H1 (cell line): ENCODE measurements at regions not wholly inside any gene's neighbourhood (a gene's known extent, or its start where the extent isn't known, plus 50 kb on each side); places are given as distances from the start of the nearest gene placed in this dataset.
A peak's percentile ranks its signal among the peaks of the same experiment; 100 is the strongest.

Experiments
- CTCF ChIA-PET: fragments of 300-600 bp; sonication (Branson Sonifier 250); formaldehyde crosslinking; loops from one replicate; lab custom pipeline; 2021; ENCODE audit not compliant: partially characterized antibody; lab: Charles Lee
- POLR2A ChIA-PET: fragments of 300-600 bp; sonication (Branson Sonifier 250); formaldehyde crosslinking; loops from one replicate; lab custom pipeline; 2021; ENCODE audit warnings: inconsistent platforms; ENCODE audit not compliant: partially characterized antibody; lab: Charles Lee
- DNase-seq, 2 experiments: peaks; one replicate each; pipeline versions ENCODE4 v3.0.0 to v3.0.0-alpha.2; 2010 to 2022; ENCODE audit warnings: low spot score in 2 of 2, low read depth in 1 of 2, mixed read lengths in 1 of 2
- FAIRE-seq: peaks from 2 replicates; lab custom pipeline; 2011; peaks lifted over from hg19 to GRCh38; lab: Jason Lieb, UNC
- H2AFZ ChIP-seq: 2 replicates; pipeline ENCODE4 v1.8.1; 2012; ENCODE audit warnings: low read length, inconsistent platforms
- H2AK5ac ChIP-seq: 2 replicates; pipeline ENCODE4 v1.6.1; 2013; ENCODE audit warnings: low read depth, low read length
- H2BK120ac ChIP-seq: replicated peaks from 2 replicates; pipeline ENCODE3; 2013; ENCODE audit warnings: low read depth, low read length, inconsistent platforms
- H2BK12ac ChIP-seq: 2 replicates; pipeline ENCODE4 v1.6.1; 2013; ENCODE audit warnings: low read depth, low read length
- H2BK15ac ChIP-seq: 2 replicates; pipeline ENCODE4 v1.6.1; 2013; ENCODE audit warnings: low read length
- H2BK20ac ChIP-seq: 2 replicates; pipeline ENCODE4 v1.6.1; 2013; ENCODE audit warnings: low read length
- H2BK5ac ChIP-seq: 2 replicates; pipeline ENCODE4 v1.6.1; 2013; ENCODE audit warnings: low read depth, low read length
- H3K14ac ChIP-seq: 2 replicates; pipeline ENCODE4 v1.6.1; 2013; ENCODE audit warnings: inconsistent platforms; ENCODE audit not compliant: insufficient read length
- H3K18ac ChIP-seq: 2 replicates; pipeline ENCODE4 v1.6.1; 2013; ENCODE audit warnings: low read length; ENCODE audit errors: extremely low read depth
- H3K23ac ChIP-seq: 2 replicates; pipeline ENCODE4 v1.6.1; 2013; ENCODE audit warnings: inconsistent platforms; ENCODE audit not compliant: insufficient read length
- H3K23me2 ChIP-seq: 2 replicates; pipeline ENCODE4 v1.6.1; 2013; ENCODE audit warnings: low read depth, low read length
- H3K27ac ChIP-seq: 2 replicates; pipeline ENCODE4 v1.6.1; 2011; ENCODE audit warnings: low read depth, low read length, inconsistent platforms
- H3K27me3 ChIP-seq, 4 experiments: replicated peaks in 1 of 4; 1 replicate in 1 of 4; 2 replicates in 3 of 4; pipeline versions ENCODE4 v1.6.1 to v1.8.1; 2011 to 2013; ENCODE audit warnings: low read length in 3 of 4, mild to moderate bottlenecking in 3 of 4, inconsistent platforms in 2 of 4, mixed read lengths in 2 of 4, moderate library complexity in 1 of 4; ENCODE audit not compliant: control insufficient read depth in 3 of 4, insufficient read depth in 3 of 4; ENCODE audit errors: extremely low read depth in 1 of 4
- H3K36me3 ChIP-seq, 4 experiments: 2 replicates each; pipeline versions ENCODE4 v1.6.1 to v1.8.1; 2011 to 2013; ENCODE audit warnings: mild to moderate bottlenecking in 4 of 4, low read length in 3 of 4, moderate library complexity in 2 of 4, control low read depth in 1 of 4, inconsistent platforms in 1 of 4; ENCODE audit not compliant: insufficient read depth in 4 of 4, control insufficient read depth in 2 of 4
- H3K4ac ChIP-seq: replicated peaks from 2 replicates; pipeline ENCODE3; 2013; ENCODE audit warnings: low read length, low read depth, mixed read lengths, inconsistent platforms; ENCODE audit not compliant: insufficient read length
- H3K4me1 ChIP-seq, 4 experiments: replicated peaks in 1 of 4; 1 replicate in 1 of 4; 2 replicates in 3 of 4; pipeline versions ENCODE4 v1.6.1 to v1.8.1; 2011 to 2013; ENCODE audit warnings: low read length in 3 of 4, inconsistent platforms in 2 of 4, mixed read lengths in 1 of 4; ENCODE audit not compliant: insufficient read depth in 4 of 4, control insufficient read depth in 3 of 4
- H3K4me2 ChIP-seq, 2 experiments: 2 replicates each; pipeline versions ENCODE4 v1.6.1 to v1.8.1; 2011 to 2013; ENCODE audit warnings: low read depth in 2 of 2, low read length in 2 of 2, control low read depth in 1 of 2, inconsistent platforms in 1 of 2, mild to moderate bottlenecking in 1 of 2; ENCODE audit not compliant: insufficient read depth in 1 of 2
- H3K4me3 ChIP-seq, 4 experiments: fragments of 200-600, 300-600 bp in 1 of 4; sonication (generic), shearing (Covaris generic), sonication (Bioruptor Twin) in 1 of 4; 2 replicates each; pipeline versions ENCODE4 v1.5.1 to v1.8.1; 2011 to 2016; ENCODE audit warnings: low read length in 4 of 4, low read depth in 3 of 4, control low read depth in 2 of 4, inconsistent platforms in 2 of 4, mild to moderate bottlenecking in 2 of 4, mixed read lengths in 1 of 4, moderate library complexity in 1 of 4; ENCODE audit not compliant: insufficient read depth in 2 of 4; ENCODE audit errors: extremely low read depth in 1 of 4
- H3K56ac ChIP-seq: replicated peaks from 2 replicates; pipeline ENCODE3; 2013; ENCODE audit warnings: low read depth, mild to moderate bottlenecking, mixed read lengths, low read length, inconsistent platforms; ENCODE audit not compliant: insufficient read length
- H3K79me1 ChIP-seq: 2 replicates; pipeline ENCODE4 v1.6.1; 2013; ENCODE audit warnings: low read depth, low read length, control low read depth
- H3K79me2 ChIP-seq, 2 experiments: 2 replicates each; pipeline versions ENCODE4 v1.6.1 to v1.8.1; 2012 to 2013; ENCODE audit warnings: low read length in 2 of 2, mild to moderate bottlenecking in 2 of 2, inconsistent platforms in 1 of 2; ENCODE audit not compliant: insufficient read depth in 2 of 2, control insufficient read depth in 1 of 2
- H3K9ac ChIP-seq, 4 experiments: replicated peaks in 1 of 4; 1 replicate in 1 of 4; 2 replicates in 3 of 4; pipeline versions ENCODE4 v1.6.1 to v1.8.1; 2011 to 2013; ENCODE audit warnings: low read depth in 3 of 4, low read length in 3 of 4, control low read depth in 2 of 4, mild to moderate bottlenecking in 2 of 4, moderate library complexity in 2 of 4, inconsistent platforms in 1 of 4; ENCODE audit errors: extremely low read depth in 1 of 4
- H3K9me3 ChIP-seq, 2 experiments: 2 replicates each; pipeline versions ENCODE4 v1.6.1 to v1.8.1; 2012 to 2013; ENCODE audit warnings: mild to moderate bottlenecking in 2 of 2, moderate library complexity in 2 of 2, control low read depth in 1 of 2, inconsistent platforms in 1 of 2, low read depth in 1 of 2, low read length in 1 of 2, mixed read lengths in 1 of 2; ENCODE audit not compliant: insufficient read depth in 2 of 2
- H4K20me1 ChIP-seq, 2 experiments: replicated peaks in 1 of 2; 2 replicates each; pipeline versions ENCODE3 to v1.8.1; 2011 to 2013; ENCODE audit warnings: inconsistent platforms in 2 of 2, low read length in 2 of 2, mild to moderate bottlenecking in 1 of 2; ENCODE audit not compliant: insufficient read depth in 2 of 2, control insufficient read depth in 1 of 2
- H4K5ac ChIP-seq: 2 replicates; pipeline ENCODE4 v1.6.1; 2013; ENCODE audit warnings: low read length, low read depth, mixed read lengths, inconsistent platforms; ENCODE audit not compliant: insufficient read length
- H4K8ac ChIP-seq: 2 replicates; pipeline ENCODE4 v1.8.0; 2013; ENCODE audit warnings: mild to moderate bottlenecking, moderate library complexity, low read length, inconsistent platforms; ENCODE audit not compliant: insufficient read depth; ENCODE audit errors: extremely low read depth
- H4K91ac ChIP-seq: replicated peaks from 2 replicates; pipeline ENCODE3; 2013; ENCODE audit warnings: low read length, mixed read lengths, inconsistent platforms; ENCODE audit not compliant: insufficient read length
- BRCA1 ChIP-seq: IDR thresholded peaks from 2 replicates; pipeline ENCODE4 v1.6.1; 2012; ENCODE audit warnings: low read depth, low read length, improper control_type of control experiment
- CTCF ChIP-seq, 3 experiments: IDR thresholded peaks; 1 replicate in 2 of 3; 2 replicates in 1 of 3; pipeline versions ENCODE4 v1.5.1 to v1.6.1; 2011; ENCODE audit warnings: low read length in 3 of 3, mild to moderate bottlenecking in 3 of 3, inconsistent platforms in 2 of 3, low read depth in 1 of 3, moderate library complexity in 1 of 3; ENCODE audit not compliant: insufficient read depth in 1 of 3; ENCODE audit errors: control extremely low read depth in 1 of 3
- GABPA ChIP-seq: IDR thresholded peaks from 2 replicates; pipeline ENCODE4 v1.6.1; 2011; ENCODE audit warnings: mild to moderate bottlenecking, low read length, moderate library complexity, borderline replicate concordance; ENCODE audit not compliant: insufficient read depth
- JUND ChIP-seq: IDR thresholded peaks from 2 replicates; pipeline ENCODE4 v1.6.1; 2011; ENCODE audit warnings: mild to moderate bottlenecking, improper control_type of control experiment, low read length
- PHF8 ChIP-seq: fragments of 200-600 bp; sonication (generic); conservative IDR thresholded peaks from 2 replicates; pipeline ENCODE4 v1.7.1; 2012; ENCODE audit warnings: low read depth, mild to moderate bottlenecking, inconsistent platforms, low read length, moderate library complexity
- RAD21 ChIP-seq, 2 experiments: IDR thresholded peaks in 1 of 2; conservative IDR thresholded peaks in 1 of 2; 2 replicates each; pipeline ENCODE4 v1.6.1; 2011; ENCODE audit warnings: low read depth in 2 of 2, low read length in 2 of 2, improper control_type of control experiment in 1 of 2, inconsistent platforms in 1 of 2, mild to moderate bottlenecking in 1 of 2, moderate library complexity in 1 of 2
- YY1 ChIP-seq: IDR thresholded peaks from 2 replicates; pipeline ENCODE4 v1.6.1; 2011; ENCODE audit warnings: low read depth, mild to moderate bottlenecking, low read length
- WGBS, 2 experiments: shearing (Covaris generic) in 1 of 2; methylation state at CpG; one replicate each; pipeline versions ENCODE4 v1.1.6 to v1.1.7; 2013 to 2015; ENCODE audit warnings: low lambda C conversion rate in 2 of 2, mixed read lengths in 2 of 2, inconsistent platforms in 1 of 2, low coverage in 1 of 2, missing lambda C conversion rate in 1 of 2; ENCODE audit not compliant: insufficient replicate concordance in 2 of 2, insufficient coverage in 1 of 2, insufficient read length in 1 of 2; ENCODE audit errors: extremely low coverage in 1 of 2, missing lambda C conversion rate in 1 of 2; 5-methylcytosine and 5-hydroxymethylcytosine counted together

- Histone ChIP-seq H2BK15ac (no peak overlapping the region), H2BK120ac (no peak overlapping the region), H3K23ac (no peak overlapping the region), H3K56ac (no peak overlapping the region), H3K4me2 (no peak overlapping the region), H2AFZ (no peak overlapping the region), H4K8ac (peak overlapping the region; percentile 57), H3K23me2 (no peaks in the 10 kb centered on the region; the same call in 1 of the 2 replicates), H4K5ac (no peak overlapping the region), H3K4ac (no peak overlapping the region), H4K20me1 (peaks cover 0 to 2% of the 10 kb centered on the region in 2 experiments), H3K27ac (no peak overlapping the region), H3K79me1 (no peaks in the 10 kb centered on the region), H3K79me2 (no peaks in the 10 kb centered on the region), H2AK5ac (no peak overlapping the region), H2BK5ac (no peak overlapping the region), H2BK20ac (no peak overlapping the region), H3K27me3 (peaks cover 11 to 41% (median 33%) of the 10 kb centered on the region in 4 experiments; a peak in 6 of 7 replicates), H4K91ac (no peak overlapping the region), H3K9ac (no peak overlapping the region), H3K18ac (no peak overlapping the region; the same call in 1 of the 2 replicates), H3K9me3 (no peaks in the 10 kb centered on the region), H3K4me3 (no peak overlapping the region), H3K14ac (no peak overlapping the region), H3K4me1 (peaks cover 0 to 2% (median 0%) of the 10 kb centered on the region in 4 experiments; a peak in 2 of 7 replicates), H2BK12ac (no peak overlapping the region), H3K36me3 (no peaks in the 10 kb centered on the region)
- FAIRE-seq, result no peak
- TF ChIP-seq JUND, result peak; percentile 44; the same call in 1 of the 2 replicates
- TF ChIP-seq PHF8, result no peak
- TF ChIP-seq BRCA1, result 0 out of 2 replicates have a peak, but pooled peaks have one; percentile 22
- peak; percentile 74; the same call in 1 of the 2 replicates for TF ChIP-seq GABPA
- no peak for TF ChIP-seq YY1
- TF ChIP-seq RAD21 (IDR thresholded peaks at IDR 0.05 in 1 of 2, conservative IDR thresholded peaks at IDR 0.05 in 1 of 2; ENCODE audit: low read depth in 2 of 2, low read length in 2 of 2), result peak; percentile 97 to 99
- TF ChIP-seq CTCF (IDR thresholded peaks at IDR 0.05; ENCODE audit: control extremely low read depth in 1 of 3, insufficient read depth in 1 of 3, low read depth in 1 of 3, low read length in 3 of 3), result peak in 2 of 3 experiments; percentile 92 to 96; a peak in 3 of 4 replicates
- peak in 1 of 2 experiments; percentile 93 for DNase-seq
- CTCF ChIA-PET, result interaction anchor here (0.6 to 5.2 kb wide), 90 partner anchors 9 to 771 kb away, joined by 3 to 83 read pairs (median 5); partner anchors contain the start of gene LRCOL1
- POLR2A ChIA-PET, result no interaction called here
- WGBS, 2 experiments, result 48% methylated on average over 17 of the region's 30 CpGs; no CpG with 5 or more reads in 1 of the 2 experiments
These were observed 75.2 kb upstream of the FBRSL1 start for GRCh38 chr12:132414634-132415326.
